WERI-Rb-1 (cell line): ENCODE measurements at regions not wholly inside any gene's neighbourhood (a gene's known extent, or its start where the extent isn't known, plus 50 kb on each side); places are given as distances from the start of the nearest gene placed in this dataset.

Experiments
- DNase-seq: peaks from one replicate; pipeline ENCODE4 v3.0.0-alpha.2; 2020
- H3K27ac ChIP-seq: fragments of 250-450 bp; sonication (Bioruptor Pico); 2 replicates; pipeline ENCODE4 v1.5.1; 2020; ENCODE audit warnings: mild to moderate bottlenecking, moderate library complexity
- H3K27me3 ChIP-seq: fragments of 250-450 bp; sonication (Bioruptor Pico); 2 replicates; pipeline ENCODE4 v1.5.1; 2021; ENCODE audit warnings: mild to moderate bottlenecking, low read depth, moderate library complexity; ENCODE audit not compliant: insufficient read depth, severe bottlenecking
- H3K36me3 ChIP-seq: fragments of 250-450 bp; sonication (Bioruptor Pico); 2 replicates; pipeline ENCODE4 v1.5.1; 2020; ENCODE audit warnings: mild to moderate bottlenecking, moderate library complexity
- H3K4me3 ChIP-seq: 2 replicates; pipeline ENCODE4 v1.5.1; 2011; ENCODE audit warnings: low read depth, mild to moderate bottlenecking, control low read depth, low read length
- H3K9me3 ChIP-seq: fragments of 250-450 bp; sonication (Bioruptor Pico); 2 replicates; pipeline ENCODE4 v1.5.1; 2021; ENCODE audit warnings: mild to moderate bottlenecking, moderate library complexity; ENCODE audit not compliant: severe bottlenecking
- TF ChIP-seq, protein P1 (sequence below): IDR thresholded peaks from 2 replicates; pipeline ENCODE4 v1.5.1; 2011; ENCODE audit warnings: low read depth, mild to moderate bottlenecking, control low read depth, inconsistent platforms, low read length

DNA sequence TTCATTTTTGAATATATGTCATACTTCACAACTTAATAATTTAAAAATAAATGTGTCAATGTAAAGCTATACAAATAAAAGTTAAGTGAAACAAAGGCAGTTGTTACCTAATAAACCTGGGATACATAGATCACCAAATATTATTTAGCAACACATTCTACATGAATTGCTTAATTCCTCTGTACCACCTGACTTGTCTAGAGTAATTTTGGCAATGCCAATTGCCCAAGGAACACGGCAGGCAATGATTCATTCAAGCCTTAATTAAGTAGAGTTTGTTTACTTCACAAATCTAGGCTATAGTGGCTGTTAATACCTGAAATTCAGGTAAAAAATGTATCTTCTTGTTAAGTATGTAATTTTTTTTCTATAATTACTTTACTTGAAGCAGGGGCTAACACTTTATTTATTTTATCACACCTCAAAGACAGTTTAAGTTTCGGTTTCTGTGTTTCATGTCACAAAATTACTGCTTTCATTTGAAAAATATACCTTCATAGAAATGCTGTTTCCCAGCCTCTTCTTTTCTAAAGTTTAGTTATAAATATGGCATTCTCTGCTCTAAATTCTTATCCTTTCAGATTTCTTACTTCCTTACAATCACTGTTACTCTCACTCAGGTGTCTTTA, 705.7 kb downstream of the SLITRK5 start:
- Histone ChIP-seq H3K27me3 (no peaks in the 10 kb centered on the region), H3K9me3 (no peaks in the 10 kb centered on the region), H3K36me3 (no peaks in the 10 kb centered on the region), H3K27ac (no peak overlapping the region), H3K4me3 (no peak overlapping the region)
- TF ChIP-seq, protein P1, sequence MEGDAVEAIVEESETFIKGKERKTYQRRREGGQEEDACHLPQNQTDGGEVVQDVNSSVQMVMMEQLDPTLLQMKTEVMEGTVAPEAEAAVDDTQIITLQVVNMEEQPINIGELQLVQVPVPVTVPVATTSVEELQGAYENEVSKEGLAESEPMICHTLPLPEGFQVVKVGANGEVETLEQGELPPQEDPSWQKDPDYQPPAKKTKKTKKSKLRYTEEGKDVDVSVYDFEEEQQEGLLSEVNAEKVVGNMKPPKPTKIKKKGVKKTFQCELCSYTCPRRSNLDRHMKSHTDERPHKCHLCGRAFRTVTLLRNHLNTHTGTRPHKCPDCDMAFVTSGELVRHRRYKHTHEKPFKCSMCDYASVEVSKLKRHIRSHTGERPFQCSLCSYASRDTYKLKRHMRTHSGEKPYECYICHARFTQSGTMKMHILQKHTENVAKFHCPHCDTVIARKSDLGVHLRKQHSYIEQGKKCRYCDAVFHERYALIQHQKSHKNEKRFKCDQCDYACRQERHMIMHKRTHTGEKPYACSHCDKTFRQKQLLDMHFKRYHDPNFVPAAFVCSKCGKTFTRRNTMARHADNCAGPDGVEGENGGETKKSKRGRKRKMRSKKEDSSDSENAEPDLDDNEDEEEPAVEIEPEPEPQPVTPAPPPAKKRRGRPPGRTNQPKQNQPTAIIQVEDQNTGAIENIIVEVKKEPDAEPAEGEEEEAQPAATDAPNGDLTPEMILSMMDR, result no peak
- no peak for DNase-seq

DNA sequence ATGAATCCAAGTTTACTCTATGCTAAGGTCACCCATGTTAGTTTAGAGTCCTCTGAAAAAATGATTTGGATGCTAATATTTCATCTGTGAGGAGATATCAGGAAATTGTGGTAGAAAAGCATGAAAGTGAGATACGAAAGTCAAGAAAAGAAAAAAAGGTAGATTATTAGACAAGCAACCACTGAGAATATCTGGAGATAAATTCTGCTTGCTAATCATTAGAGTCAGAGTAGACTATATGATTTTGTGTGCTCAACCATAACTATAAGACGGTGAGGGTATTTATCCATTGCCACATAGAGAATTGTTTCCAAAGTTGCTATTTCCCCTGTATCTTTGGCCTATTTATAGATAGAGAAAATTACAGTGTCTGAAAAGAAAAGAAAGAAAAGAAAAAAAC, 706.7 kb downstream of the SLITRK5 start:
- Histone ChIP-seq H3K4me3 (no peak overlapping the region), H3K27me3 (no peaks in the 10 kb centered on the region), H3K9me3 (no peaks in the 10 kb centered on the region), H3K27ac (no peak overlapping the region), H3K36me3 (no peaks in the 10 kb centered on the region)
- DNase-seq, result no peak
- TF ChIP-seq, protein P1, result no peak

DNA sequence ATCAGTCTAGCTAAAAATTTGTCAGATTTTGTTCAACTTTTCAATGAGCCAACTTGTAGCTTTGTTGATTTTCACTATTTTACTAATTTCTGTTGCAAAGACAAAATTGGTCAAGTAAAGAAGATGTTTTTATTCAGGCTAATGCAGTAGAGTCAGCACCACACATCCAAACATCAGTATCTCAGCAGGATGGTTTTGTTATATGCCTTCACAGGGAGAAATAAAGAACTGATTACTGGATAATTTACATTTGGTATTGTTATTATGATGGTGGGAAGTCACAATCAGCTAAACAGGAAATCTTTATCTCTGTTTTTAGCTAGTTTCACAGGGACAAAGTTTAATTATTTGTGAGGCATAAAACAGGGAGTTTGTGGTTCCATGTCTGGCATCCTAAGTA, 713.4 kb downstream of the SLITRK5 start:
- TF ChIP-seq, protein P1, result no peak
- no peak overlapping the region for H3K27ac ChIP-seq

DNA sequence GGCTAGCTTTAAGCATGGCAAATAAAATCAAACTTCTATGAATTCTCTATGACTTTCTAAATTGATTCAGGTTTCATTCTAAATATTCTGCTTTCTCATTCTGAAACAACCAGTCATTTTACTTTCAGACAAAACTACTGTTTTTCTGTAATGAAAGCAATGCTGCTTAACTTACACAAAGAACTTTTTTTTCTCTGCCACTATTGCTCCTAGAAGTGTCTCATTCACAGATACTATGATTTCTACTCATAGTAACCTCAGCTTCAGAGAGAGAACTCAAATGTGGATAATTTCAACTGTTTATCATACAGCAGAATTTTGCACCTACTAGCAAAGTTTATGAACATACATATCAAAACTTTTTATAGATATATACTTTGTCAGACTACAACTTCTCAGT, 724.6 kb downstream of the SLITRK5 start:
- Histone ChIP-seq H3K4me3 (no peak overlapping the region), H3K27ac (no peak overlapping the region), H3K9me3 (no peaks in the 10 kb centered on the region), H3K27me3 (no peaks in the 10 kb centered on the region), H3K36me3 (no peaks in the 10 kb centered on the region)
- no peak for DNase-seq
- TF ChIP-seq, protein P1, result no peak

More for the DNA sequence above, 713.4 kb downstream of the SLITRK5 start:
- Histone ChIP-seq H3K36me3 (no peaks in the 10 kb centered on the region), H3K4me3 (no peak overlapping the region), H3K9me3 (no peaks in the 10 kb centered on the region), H3K27me3 (no peaks in the 10 kb centered on the region)
- DNase-seq, result no peak

DNA sequence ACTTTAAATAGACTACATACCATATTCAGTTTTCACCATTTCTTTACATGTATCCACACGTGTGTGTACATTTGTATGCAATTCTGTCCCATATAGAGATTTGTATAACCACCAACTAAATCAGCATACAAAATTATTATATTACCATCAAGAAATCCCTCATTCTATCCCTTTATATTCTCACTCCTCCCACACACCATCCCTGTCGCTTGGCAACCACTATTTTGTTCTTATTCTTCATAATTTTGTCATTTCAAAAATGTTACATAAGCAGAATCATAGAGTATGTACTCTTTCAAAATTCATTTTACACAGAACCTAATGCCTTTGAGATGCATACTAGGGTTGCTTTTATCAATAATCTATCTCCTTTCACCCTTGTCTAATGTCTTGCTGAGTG, 740.5 kb downstream of the SLITRK5 start:
- Histone ChIP-seq H3K27me3 (no peaks in the 10 kb centered on the region), H3K4me3 (no peak overlapping the region), H3K9me3 (no peaks in the 10 kb centered on the region), H3K27ac (no peak overlapping the region), H3K36me3 (no peaks in the 10 kb centered on the region)
- no peak for DNase-seq
- TF ChIP-seq, protein P1, result no peak

DNA sequence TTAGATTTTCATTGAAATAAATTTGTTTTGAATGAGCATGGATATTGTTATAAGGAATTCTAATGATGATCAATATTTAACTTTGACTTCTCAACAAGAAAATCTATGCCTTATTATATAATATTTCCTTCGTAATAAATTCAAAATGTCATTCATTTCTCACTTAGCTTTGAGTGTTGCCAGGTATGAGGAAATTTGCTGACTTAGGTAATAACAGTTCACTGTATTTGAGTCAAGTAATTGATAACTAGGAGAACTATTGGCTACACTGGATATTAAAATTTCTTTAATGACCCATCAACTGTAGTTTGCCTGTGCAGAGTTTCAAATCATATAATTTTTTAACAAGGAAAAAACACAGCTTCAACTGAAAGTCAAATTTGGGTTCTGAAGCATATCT, 746.6 kb downstream of the SLITRK5 start:
- Histone ChIP-seq H3K27me3 (no peaks in the 10 kb centered on the region), H3K27ac (no peak overlapping the region), H3K9me3 (no peaks in the 10 kb centered on the region), H3K36me3 (no peaks in the 10 kb centered on the region), H3K4me3 (no peak overlapping the region)
- DNase-seq, result no peak
- TF ChIP-seq, protein P1, result no peak
